ENCODE measurements at regions not wholly inside any gene's neighbourhood (a gene's known extent, or its start where the extent isn't known, plus 50 kb on each side); places are given as distances from the start of the nearest gene placed in this dataset.

GRCh38 chr2:153307223-153307622, 171.3 kb downstream of the RPRM start:
- TF ChIP-seq CTCF (IDR thresholded peaks at IDR 0.05) (no peak), POLR2A (IDR thresholded peaks at IDR 0.05) (no peak), POLR2AphosphoS5 (IDR thresholded peaks at IDR 0.05) (no peak), EP300 (IDR thresholded peaks at IDR 0.05; ENCODE audit: low read depth) (no peak)
